Jurkat, Clone E6-1 (cell line): ENCODE measurements at regions not wholly inside any gene's neighbourhood (a gene's known extent, or its start where the extent isn't known, plus 50 kb on each side); places are given as distances from the start of the nearest gene placed in this dataset.
A peak's percentile ranks its signal among the peaks of the same experiment; 100 is the strongest.
"Not testable (repeated sequence)": the region's sequence is repeated elsewhere in the genome, so short reads cannot be mapped to it uniquely, and the experiment has no call there.

Source experiments
- DNase-seq: peaks from one replicate; pipeline ENCODE4 v3.0.0-alpha.2; 2011; ENCODE audit warnings: low read depth, low spot score
- H3K4me3 ChIP-seq: 2 replicates; pipeline ENCODE4 v1.5.1; 2011; ENCODE audit warnings: mild to moderate bottlenecking, low read length, control low read depth, moderate library complexity

- peak; percentile 86 for DNase-seq
- peak overlapping the region; percentile 46 for H3K4me3 ChIP-seq
Observed at GRCh38 chr6:11900662-11901598, 111.2 kb upstream of the HIVEP1 start.

- no peak for DNase-seq
Observed at GRCh38 chr6:11899645-11900044, 112.5 kb upstream of the HIVEP1 start.

GRCh38 chr6:11894212-11894611 is 115.6 kb upstream of the ADTRP start:
- H3K4me3 ChIP-seq, result no peak overlapping the region
- DNase-seq, result no peak

More at GRCh38 chr6:11899645-11900044, 112.5 kb upstream of the HIVEP1 start:
- H3K4me3 ChIP-seq, result no peak overlapping the region

- DNase-seq, result no peak
- H3K4me3 ChIP-seq, result no peak overlapping the region
Observed at GRCh38 chr6:11891547-11891946, 112.9 kb upstream of the ADTRP start.

GRCh38 chr6:11890849-11891248 is 112.2 kb upstream of the ADTRP start:
- H3K4me3 ChIP-seq, result no peak overlapping the region
- DNase-seq, result no peak

GRCh38 chr6:11890209-11890608 is 111.6 kb upstream of the ADTRP start:
- DNase-seq, result no peak
- H3K4me3 ChIP-seq, result no peak overlapping the region

- no peak overlapping the region for H3K4me3 ChIP-seq
- no peak for DNase-seq
Observed at GRCh38 chr6:11889572-11889971, 111.0 kb upstream of the ADTRP start.

- no peak overlapping the region for H3K4me3 ChIP-seq
- no peak for DNase-seq
Observed at GRCh38 chr6:11888727-11889126, 110.1 kb upstream of the ADTRP start.

GRCh38 chr6:11885159-11885558 is 106.6 kb upstream of the ADTRP start:
- H3K4me3 ChIP-seq, result no peak overlapping the region
- DNase-seq, result no peak

- not testable (repeated sequence) for DNase-seq
Observed at GRCh38 chr6:11883471-11883870, 104.9 kb upstream of the ADTRP start.

GRCh38 chr6:11880156-11880555 is 101.6 kb upstream of the ADTRP start:
- DNase-seq, H3K4me3 ChIP-seq: not testable (repeated sequence)

More at GRCh38 chr6:11883471-11883870, 104.9 kb upstream of the ADTRP start:
- H3K4me3 ChIP-seq, result not testable (repeated sequence)

GRCh38 chr6:11878735-11879134 is 100.1 kb upstream of the ADTRP start:
- no peak for DNase-seq
- no peak overlapping the region for H3K4me3 ChIP-seq

GRCh38 chr6:11878029-11878428 is 99.4 kb upstream of the ADTRP start:
- no peak for DNase-seq
- H3K4me3 ChIP-seq, result no peak overlapping the region

- no peak for DNase-seq
- no peak overlapping the region for H3K4me3 ChIP-seq
Observed at GRCh38 chr6:11876934-11877433, 98.4 kb upstream of the ADTRP start.

- no peak for DNase-seq
Observed at GRCh38 chr6:11875325-11876109, 96.9 kb upstream of the ADTRP start.

GRCh38 chr6:11869672-11870340 is 91.2 kb upstream of the ADTRP start:
- no peak for DNase-seq

More at GRCh38 chr6:11875325-11876109, 96.9 kb upstream of the ADTRP start:
- no peak overlapping the region for H3K4me3 ChIP-seq

GRCh38 chr6:11868392-11868791 is 89.8 kb upstream of the ADTRP start:
- no peak overlapping the region for H3K4me3 ChIP-seq
- DNase-seq, result no peak

More at GRCh38 chr6:11869672-11870340, 91.2 kb upstream of the ADTRP start:
- no peak overlapping the region for H3K4me3 ChIP-seq

- no peak for DNase-seq
- no peak overlapping the region for H3K4me3 ChIP-seq
Observed at GRCh38 chr6:11865680-11866300, 87.2 kb upstream of the ADTRP start.

- DNase-seq, result no peak
- H3K4me3 ChIP-seq, result no peak overlapping the region
Observed at GRCh38 chr6:11858439-11858838, 79.8 kb upstream of the ADTRP start.
